ENCODE measurements at regions not wholly inside any gene's neighbourhood (a gene's known extent, or its start where the extent isn't known, plus 50 kb on each side); places are given as distances from the start of the nearest gene placed in this dataset.

DNA sequence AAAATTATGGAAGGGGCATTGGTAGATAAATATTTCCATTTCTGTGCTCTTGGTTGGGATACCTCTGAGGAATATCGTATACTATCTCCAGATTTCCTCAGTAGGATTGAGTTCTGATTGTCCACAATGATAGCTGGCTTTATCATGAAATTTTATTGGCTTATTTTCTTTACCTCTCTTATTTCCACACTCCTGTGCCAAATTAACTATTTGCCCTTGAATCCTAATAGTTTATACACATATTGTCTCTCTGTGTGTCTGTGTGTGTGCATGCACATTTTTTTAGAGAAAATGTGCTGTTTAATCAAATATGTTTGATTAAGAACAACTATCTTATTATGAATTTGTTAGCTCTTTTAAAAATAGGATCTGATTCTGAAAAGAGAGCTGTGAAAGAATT is 271.6 kb downstream of the DTHD1 start:
- TF ChIP-seq EZH2phosphoT487 (IDR thresholded peaks at IDR 0.05; ENCODE audit: borderline replicate concordance, low read length), result no peak
- TF ChIP-seq, protein P1, sequence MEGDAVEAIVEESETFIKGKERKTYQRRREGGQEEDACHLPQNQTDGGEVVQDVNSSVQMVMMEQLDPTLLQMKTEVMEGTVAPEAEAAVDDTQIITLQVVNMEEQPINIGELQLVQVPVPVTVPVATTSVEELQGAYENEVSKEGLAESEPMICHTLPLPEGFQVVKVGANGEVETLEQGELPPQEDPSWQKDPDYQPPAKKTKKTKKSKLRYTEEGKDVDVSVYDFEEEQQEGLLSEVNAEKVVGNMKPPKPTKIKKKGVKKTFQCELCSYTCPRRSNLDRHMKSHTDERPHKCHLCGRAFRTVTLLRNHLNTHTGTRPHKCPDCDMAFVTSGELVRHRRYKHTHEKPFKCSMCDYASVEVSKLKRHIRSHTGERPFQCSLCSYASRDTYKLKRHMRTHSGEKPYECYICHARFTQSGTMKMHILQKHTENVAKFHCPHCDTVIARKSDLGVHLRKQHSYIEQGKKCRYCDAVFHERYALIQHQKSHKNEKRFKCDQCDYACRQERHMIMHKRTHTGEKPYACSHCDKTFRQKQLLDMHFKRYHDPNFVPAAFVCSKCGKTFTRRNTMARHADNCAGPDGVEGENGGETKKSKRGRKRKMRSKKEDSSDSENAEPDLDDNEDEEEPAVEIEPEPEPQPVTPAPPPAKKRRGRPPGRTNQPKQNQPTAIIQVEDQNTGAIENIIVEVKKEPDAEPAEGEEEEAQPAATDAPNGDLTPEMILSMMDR (IDR thresholded peaks at IDR 0.05; ENCODE audit: low read depth, low read length, poor library complexity, severe bottlenecking), result no peak
